GM19239 (cell line): ENCODE measurements at regions not wholly inside any gene's neighbourhood (a gene's known extent, or its start where the extent isn't known, plus 50 kb on each side); places are given as distances from the start of the nearest gene placed in this dataset.
"Not testable (repeated sequence)": the region's sequence is repeated elsewhere in the genome, so short reads cannot be mapped to it uniquely, and the experiment has no call there.

Source experiments
- DNase-seq: peaks from one replicate; pipeline ENCODE4 v3.0.0; 2011; ENCODE audit warnings: low spot score; ENCODE audit not compliant: insufficient read length
- FAIRE-seq: peaks from 2 replicates; lab custom pipeline; 2011; peaks lifted over from hg19 to GRCh38; lab: Jason Lieb, UNC

DNA sequence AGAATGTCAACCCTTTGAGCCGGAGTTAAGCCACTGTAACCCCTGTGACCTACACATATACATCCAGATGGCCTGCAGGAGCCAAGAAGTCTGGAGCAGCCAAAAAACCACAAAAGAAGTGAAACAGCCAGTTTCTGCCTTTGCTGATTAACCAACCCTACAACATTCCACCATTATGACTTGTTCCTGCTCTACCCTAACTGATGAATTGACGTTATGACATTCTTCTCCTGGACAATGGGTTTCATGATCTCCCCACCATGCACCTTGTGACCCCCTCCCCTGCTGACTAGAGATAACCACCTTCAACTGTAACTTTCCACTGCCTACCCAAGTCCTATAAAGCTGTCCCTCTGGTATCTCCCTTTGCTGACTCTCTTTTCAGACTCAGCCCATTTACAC lies 216.3 kb upstream of the DUSP10 start:
- not testable (repeated sequence) for DNase-seq
- FAIRE-seq, result peak; percentile 60

DNA sequence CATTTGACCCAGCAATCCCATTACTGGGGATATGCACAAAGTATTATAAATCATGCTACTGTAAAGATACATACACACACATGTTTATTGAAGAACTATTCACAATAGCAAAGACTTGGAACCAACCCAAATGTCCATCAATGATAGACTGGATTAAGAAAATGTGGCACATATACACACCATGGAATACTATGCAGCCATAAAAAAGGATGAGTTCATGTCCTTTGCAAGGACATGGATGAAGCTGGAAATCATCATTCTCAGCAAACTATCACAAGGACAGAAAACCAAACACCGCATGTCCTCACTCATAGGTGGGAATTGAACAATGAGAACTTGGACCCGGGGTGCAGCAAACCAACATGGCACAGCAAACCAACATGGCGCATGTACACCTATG lies 215.5 kb upstream of the DUSP10 start:
- FAIRE-seq, DNase-seq: not testable (repeated sequence)

DNA sequence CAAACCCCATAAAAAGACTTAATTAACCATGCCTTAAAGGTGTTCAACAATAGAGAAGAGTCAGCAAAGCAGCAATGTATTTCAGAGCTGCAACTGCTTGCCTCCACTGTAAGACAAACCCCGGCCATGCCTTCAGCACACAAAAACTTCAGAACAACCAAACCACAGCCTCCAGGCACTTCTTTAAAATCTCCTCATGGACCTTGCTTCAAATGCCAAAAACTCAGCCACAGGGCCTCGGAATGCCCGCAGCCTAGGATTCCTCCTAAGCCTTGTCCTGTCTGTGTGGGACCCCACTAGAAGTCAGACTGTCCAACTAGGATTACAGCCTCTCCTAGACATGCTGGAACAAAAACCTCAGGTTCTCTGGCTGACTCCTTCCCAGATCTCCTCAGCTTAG lies 208.1 kb upstream of the DUSP10 start:
- no peak for DNase-seq
- FAIRE-seq, result no peak

DNA sequence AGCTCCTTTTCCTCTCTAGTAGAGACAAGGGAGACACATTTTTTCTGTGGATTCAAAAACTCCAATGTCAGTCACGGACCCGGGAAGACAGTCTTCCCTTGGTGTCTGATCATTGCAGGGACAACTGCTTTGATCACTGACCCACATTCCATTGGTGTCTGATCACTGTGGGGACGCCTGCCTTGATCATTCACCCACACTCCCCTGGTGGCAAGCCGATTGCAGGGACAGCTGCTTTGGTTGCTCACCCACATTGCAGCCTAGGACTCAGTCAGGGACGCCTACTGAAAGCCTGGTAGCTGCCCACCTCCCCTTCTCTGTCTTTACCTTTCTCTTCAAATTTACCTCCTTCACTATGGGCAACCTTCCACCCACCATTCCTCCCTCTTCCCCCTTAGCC lies 206.6 kb upstream of the DUSP10 start:
- no peak for FAIRE-seq

GRCh38 chr1:221947731-221948130 lies 205.8 kb upstream of the DUSP10 start:
- DNase-seq, result no peak
- FAIRE-seq, result peak; percentile 11

More for the DNA sequence above, 206.6 kb upstream of the DUSP10 start:
- no peak for DNase-seq

GRCh38 chr1:221946768-221947167 lies 204.9 kb upstream of the DUSP10 start:
- FAIRE-seq (no peak), DNase-seq (no peak)

- DNase-seq (no peak), FAIRE-seq (no peak)
These were observed 203.8 kb upstream of the DUSP10 start for GRCh38 chr1:221945669-221946068.

DNA sequence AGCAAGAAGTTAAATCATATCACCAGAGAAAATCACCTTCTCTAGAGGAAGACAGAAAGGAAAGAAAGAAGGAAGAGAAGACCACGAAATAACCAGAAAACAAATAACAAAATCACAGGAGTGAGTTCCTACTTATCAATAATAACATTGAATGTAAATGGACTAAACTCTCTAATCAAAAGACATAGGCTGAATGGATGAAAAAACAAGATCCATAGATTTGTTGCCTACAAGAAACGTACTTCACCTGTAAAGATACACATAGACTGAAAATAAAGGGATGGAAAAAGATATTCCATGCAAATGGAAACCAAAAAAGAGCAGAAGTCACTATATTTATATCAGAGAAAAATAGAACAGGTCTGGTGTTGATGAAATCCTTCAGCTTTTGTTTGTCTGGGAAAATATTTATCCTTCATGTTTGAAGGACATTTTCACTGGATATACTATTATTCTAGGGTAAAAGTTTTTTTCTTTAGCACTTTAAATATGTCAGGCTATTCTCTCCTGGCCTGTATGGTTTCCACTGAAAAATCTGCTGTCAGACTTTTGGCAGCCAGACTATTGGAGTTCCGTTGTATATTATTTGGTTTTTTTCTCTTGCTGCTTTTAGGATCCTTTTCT lies 202.5 kb upstream of the DUSP10 start:
- FAIRE-seq (no peak), DNase-seq (no peak)

DNA sequence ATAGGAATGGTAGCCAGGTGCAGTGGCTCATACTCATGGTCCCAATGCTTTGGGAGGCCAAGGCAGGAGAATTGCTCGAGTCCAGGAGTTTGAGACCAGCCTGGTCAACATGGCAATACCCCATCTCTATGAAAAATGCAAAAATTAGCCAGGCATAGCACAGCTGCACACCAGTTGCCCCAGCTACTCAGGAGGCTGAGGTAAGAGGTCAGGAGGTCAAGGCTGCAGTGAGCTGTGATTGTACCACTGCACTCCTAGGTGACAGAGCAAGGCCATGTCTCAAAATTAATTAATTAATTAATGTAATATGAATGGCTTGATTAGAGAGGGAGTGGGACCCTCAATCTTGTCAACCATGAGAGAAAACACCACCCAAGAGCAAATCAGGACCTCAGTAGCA lies 198.7 kb upstream of the DUSP10 start:
- FAIRE-seq, result no peak
- no peak for DNase-seq

DNA sequence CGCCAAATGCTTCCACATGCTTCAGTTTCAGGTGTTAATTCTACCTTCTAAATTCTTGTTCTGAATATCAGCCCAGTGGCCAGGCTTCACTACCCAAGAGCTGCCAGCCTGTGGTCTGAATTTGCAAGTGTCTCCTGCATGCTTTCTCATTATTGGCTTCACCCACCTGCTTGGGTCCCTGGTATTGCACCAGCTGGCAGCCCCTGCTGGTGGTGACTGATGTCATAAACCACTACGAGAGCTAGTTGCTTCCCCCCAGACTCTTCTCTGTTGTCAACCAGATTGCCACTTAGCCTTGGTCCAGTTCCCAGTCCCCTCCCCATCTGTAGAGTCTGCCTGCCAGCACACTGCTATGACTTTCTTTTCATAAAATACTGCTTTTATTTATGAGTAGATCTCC lies 197.7 kb upstream of the DUSP10 start:
- FAIRE-seq, result peak; percentile 77

GRCh38 chr1:221937155-221937953 lies 195.5 kb upstream of the DUSP10 start:
- DNase-seq (no peak), FAIRE-seq (peak; percentile 21)

More for the DNA sequence above, 197.7 kb upstream of the DUSP10 start:
- DNase-seq, result no peak

DNA sequence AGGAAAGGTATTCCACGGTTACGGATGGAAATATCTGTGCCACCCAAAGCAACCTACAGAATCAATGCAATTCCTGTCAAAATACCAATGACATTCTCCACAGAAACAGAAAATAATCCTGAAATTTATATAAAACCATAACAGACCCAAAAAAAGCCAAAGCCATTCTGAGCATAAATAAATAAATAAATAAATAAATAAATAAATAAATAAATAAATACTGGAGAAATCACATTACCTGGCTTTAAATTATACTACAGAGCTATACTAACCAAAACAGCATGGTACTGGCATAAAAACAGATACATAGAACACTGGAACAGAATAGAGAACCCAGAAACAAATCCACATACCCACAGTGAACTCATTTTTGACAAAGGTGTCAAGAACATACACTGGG lies 191.9 kb upstream of the DUSP10 start:
- DNase-seq (no peak), FAIRE-seq (no peak)

- no peak for FAIRE-seq
These were observed 184.6 kb upstream of the DUSP10 start for GRCh38 chr1:221926441-221926840.

DNA sequence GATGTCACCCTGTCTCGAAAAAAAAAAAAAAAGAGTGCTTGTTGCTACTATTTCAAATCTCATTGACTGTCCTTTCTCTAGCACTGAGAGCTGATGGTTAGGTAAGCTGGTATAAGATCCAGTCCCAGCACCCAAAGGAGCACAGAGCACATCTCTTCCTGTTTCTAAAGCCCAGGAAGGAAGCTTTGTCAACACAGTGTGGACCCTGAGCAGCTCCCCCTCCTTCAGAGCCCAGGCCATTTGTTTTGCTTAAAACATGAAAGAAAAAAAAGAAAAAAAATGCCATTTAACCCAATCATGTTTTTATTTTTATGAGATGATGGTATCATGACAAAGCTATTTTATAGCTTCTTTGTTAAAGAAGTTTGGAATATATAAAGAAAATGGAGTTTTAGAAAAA lies 184.1 kb upstream of the DUSP10 start:
- FAIRE-seq, result no peak

More at GRCh38 chr1:221926441-221926840, 184.6 kb upstream of the DUSP10 start:
- no peak for DNase-seq

DNA sequence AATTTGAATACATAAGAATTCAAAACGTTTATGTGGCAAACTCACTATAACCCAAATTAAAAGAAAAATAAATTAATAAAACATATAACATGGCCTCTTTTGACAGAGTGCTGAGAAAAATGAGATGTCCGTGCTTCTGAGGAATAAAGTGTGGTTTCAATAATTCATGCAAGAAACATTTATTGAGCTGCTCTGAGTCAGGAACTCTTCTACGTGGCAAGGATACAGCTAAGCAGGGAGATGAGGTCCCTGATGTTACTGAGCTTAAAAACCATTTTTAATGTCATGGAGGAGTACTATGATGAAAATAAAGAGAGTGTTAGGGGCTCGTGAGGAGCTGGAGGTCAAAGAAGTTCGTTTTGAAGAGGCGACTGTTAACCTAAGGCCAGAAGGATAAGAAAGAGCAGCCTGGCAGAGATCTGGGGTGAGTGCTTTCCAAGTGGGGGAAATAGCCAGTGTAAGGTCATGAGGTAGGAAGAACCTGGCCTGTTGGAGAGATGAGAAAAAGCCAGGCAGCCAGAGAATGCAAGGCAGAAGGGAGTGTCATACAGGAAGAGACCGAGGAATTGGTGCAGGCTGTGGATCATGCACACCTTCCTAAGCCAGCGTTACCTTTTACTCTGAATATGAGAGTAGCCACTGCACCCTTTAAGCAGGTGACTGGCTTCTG lies 182.2 kb upstream of the DUSP10 start:
- DNase-seq (no peak), FAIRE-seq (no peak)

More for the DNA sequence above, 184.1 kb upstream of the DUSP10 start:
- DNase-seq, result no peak

GRCh38 chr1:221921936-221922335 lies 180.0 kb upstream of the DUSP10 start:
- DNase-seq, result no peak
- FAIRE-seq, result no peak

GRCh38 chr1:221919743-221920142 lies 177.9 kb upstream of the DUSP10 start:
- FAIRE-seq (no peak), DNase-seq (no peak)

DNA sequence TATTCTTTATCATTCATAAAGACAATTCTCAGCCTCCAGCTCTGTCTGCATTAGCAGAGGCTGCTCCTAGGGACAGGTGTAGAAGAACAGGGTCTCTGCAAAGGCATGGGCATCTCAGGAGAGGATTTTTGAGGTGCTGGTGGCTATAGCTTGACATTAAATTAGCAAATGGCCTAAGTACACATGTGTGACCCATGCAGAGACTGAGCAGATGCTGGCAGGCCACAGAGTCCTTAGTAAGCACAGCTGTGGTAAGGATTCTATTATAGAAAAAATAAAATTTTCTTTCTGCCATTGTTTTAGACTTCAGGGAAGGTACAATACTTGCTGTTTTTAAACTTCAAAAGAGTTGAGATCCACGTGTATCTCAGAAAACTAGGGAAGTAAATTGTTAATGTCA lies 177.5 kb upstream of the DUSP10 start:
- FAIRE-seq, result no peak
- no peak for DNase-seq

DNA sequence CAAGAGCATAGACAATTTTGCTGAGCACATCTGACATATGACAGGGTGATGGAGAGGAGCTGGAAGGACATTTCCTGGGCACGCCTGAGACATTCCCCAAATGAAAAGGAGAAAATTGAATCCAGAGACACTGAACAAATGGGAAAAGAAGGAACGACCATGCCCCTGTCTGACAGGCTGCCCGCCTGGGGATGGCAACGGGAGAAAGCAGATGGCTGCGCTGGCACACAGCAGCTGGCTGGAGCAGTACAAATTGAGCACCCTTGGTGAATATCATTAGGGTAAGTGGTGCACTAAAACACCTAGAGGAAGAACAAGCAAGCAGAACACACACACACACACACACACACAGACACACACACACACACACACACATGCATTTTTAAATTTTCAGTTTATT lies 174.3 kb upstream of the DUSP10 start:
- DNase-seq (no peak), FAIRE-seq (no peak)

DNA sequence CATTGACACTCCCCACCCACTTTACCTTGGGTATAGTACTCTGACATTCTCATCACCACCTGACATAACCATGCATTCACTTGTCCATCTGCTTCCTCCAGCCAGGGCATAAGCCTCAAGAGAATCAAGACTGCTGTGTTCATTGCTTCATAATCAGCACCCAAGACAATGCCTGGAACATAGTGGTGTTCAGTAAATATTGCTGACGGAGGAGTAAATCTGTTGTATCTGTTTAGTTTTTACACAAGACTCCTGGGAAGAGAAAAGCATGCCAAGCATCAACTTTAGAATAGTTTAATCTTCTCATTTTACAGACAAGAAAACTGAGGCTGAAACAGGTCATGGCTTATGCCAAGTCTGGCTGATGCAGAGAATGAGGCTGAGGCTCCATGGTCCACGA lies 173.9 kb upstream of the DUSP10 start:
- FAIRE-seq (no peak), DNase-seq (no peak)

DNA sequence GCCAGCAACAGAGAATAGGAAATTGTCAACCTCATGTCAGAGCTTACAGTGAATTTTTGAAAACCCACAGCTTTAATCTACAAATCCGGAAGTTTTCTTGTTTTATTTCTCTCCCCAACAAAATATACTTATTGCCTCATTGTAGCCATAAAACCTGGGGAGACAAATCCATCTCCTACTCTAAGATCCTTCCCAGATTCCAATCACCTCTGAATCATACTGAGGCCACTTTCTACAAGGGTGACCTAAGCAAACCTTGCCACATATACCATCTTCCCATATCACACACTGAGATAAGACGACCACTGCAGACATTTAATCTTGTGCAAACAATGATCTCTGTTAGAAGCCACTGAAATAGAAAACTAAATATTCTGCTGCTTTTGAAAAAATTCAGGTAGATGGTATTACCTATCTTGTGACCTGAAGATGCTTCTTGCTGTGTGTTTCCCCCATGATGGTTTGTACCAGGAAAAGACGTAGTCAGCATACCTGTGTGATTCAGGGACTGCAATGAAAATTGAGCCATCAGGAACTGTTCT lies 171.5 kb upstream of the DUSP10 start:
- DNase-seq, result no peak

More for the DNA sequence above, 171.5 kb upstream of the DUSP10 start:
- FAIRE-seq, result no peak
